GM12878 (cell line): ENCODE measurements at regions not wholly inside any gene's neighbourhood (a gene's known extent, or its start where the extent isn't known, plus 50 kb on each side); places are given as distances from the start of the nearest gene placed in this dataset.

Source experiments
- CREM ChIP-seq: IDR thresholded peaks from 2 replicates; pipeline ENCODE4 v1.6.1; 2014; ENCODE audit warnings: antibody characterized with exemption, low read depth
- CTCF ChIP-seq, 3 experiments: IDR thresholded peaks in 2 of 3; conservative IDR thresholded peaks in 1 of 3; 2 replicates each; pipeline ENCODE4 v1.5.1; 2011; ENCODE audit warnings: low read depth in 3 of 3, low read length in 3 of 3, mild to moderate bottlenecking in 3 of 3, control low read depth in 2 of 3, moderate library complexity in 2 of 3, inconsistent platforms in 1 of 3, mixed read lengths in 1 of 3; ENCODE audit not compliant: control insufficient read depth in 2 of 3, insufficient read depth in 1 of 3; ENCODE audit errors: extremely low read depth in 1 of 3
- EP300 ChIP-seq, 2 experiments: fragments of 150-350 bp in 1 of 2; IDR thresholded peaks; 2 replicates each; pipeline ENCODE4 v1.6.1; 2011 to 2012; ENCODE audit warnings: low read depth in 2 of 2, low read length in 2 of 2, borderline replicate concordance in 1 of 2, improper control_type of control experiment in 1 of 2, inconsistent platforms in 1 of 2; ENCODE audit not compliant: control insufficient read depth in 1 of 2
- NFYB ChIP-seq: IDR thresholded peaks from 2 replicates; pipeline ENCODE4 v1.6.1; 2011; ENCODE audit warnings: low read depth, mild to moderate bottlenecking, low read length, improper control_type of control experiment, moderate library complexity; ENCODE audit not compliant: insufficient read depth
- POLR2A ChIP-seq: IDR thresholded peaks from 2 replicates; pipeline ENCODE4 v1.6.1; 2011; ENCODE audit warnings: low read depth, mild to moderate bottlenecking, low read length

- TF ChIP-seq EP300 (IDR thresholded peaks at IDR 0.05; ENCODE audit: borderline replicate concordance in 1 of 2, control insufficient read depth in 1 of 2, low read depth in 2 of 2, low read length in 2 of 2) (no peak), CREM (no peak), CTCF (IDR thresholded peaks at IDR 0.05 in 2 of 3, conservative IDR thresholded peaks at IDR 0.05 in 1 of 3; ENCODE audit: control insufficient read depth in 2 of 3, extremely low read depth in 1 of 3, insufficient read depth in 1 of 3, low read depth in 3 of 3, low read length in 3 of 3) (no peak), POLR2A (no peak), NFYB (no peak)
Observed at GRCh38 chr12:75894965-75895754, 136.4 kb downstream of the PHLDA1 start.
